MCF 10A (cell line): ENCODE measurements at regions not wholly inside any gene's neighbourhood (a gene's known extent, or its start where the extent isn't known, plus 50 kb on each side); places are given as distances from the start of the nearest gene placed in this dataset.

ENCODE experiments used
- BruUV-seq: library from RNA; stranded (reverse); fragments of 400-500 nt; replicated peaks from 2 replicates; lab custom pipeline; 2021; lab: Mats Ljungman, UMichigan
- CTCF ChIA-PET: fragments of 300-600 bp; sonication (Branson Sonifier 250); formaldehyde crosslinking; extraction: SDS; loops from one replicate; lab custom pipeline; 2021; ENCODE audit warnings: antibody characterized with exemption, inconsistent platforms; lab: Yijun Ruan, JAX
- POLR2A ChIA-PET: fragments of 300-600, 350-650 bp; sonication (Branson Sonifier 250); formaldehyde crosslinking; extraction: SDS; loops from one replicate; lab custom pipeline; 2020; ENCODE audit warnings: antibody characterized with exemption, inconsistent platforms; lab: Yijun Ruan, JAX
- DNase-seq: peaks from one replicate; pipeline ENCODE4 v3.0.0-alpha.2; 2018; ENCODE audit not compliant: unreplicated experiment
- H3K27ac Mint-ChIP-seq: one replicate; pipeline ENCODE4 v1.8.0; 2022; ENCODE audit warnings: mild to moderate bottlenecking, low read depth, mixed read lengths; ENCODE audit not compliant: unreplicated experiment
- H3K27me3 Mint-ChIP-seq: one replicate; pipeline ENCODE4 v1.8.0; 2022; ENCODE audit warnings: mixed read lengths; ENCODE audit not compliant: insufficient read depth, unreplicated experiment
- H3K36me3 Mint-ChIP-seq: one replicate; pipeline ENCODE4 v1.8.0; 2022; ENCODE audit warnings: mild to moderate bottlenecking, moderate library complexity, mixed read lengths; ENCODE audit not compliant: insufficient read depth, unreplicated experiment
- H3K4me1 Mint-ChIP-seq: one replicate; pipeline ENCODE4 v1.8.0; 2022; ENCODE audit warnings: mixed read lengths; ENCODE audit not compliant: insufficient read depth, unreplicated experiment
- H3K4me3 Mint-ChIP-seq: one replicate; pipeline ENCODE4 v1.8.0; 2022; ENCODE audit warnings: mild to moderate bottlenecking, moderate library complexity, mixed read lengths; ENCODE audit not compliant: unreplicated experiment
- H3K9me3 Mint-ChIP-seq: one replicate; pipeline ENCODE4 v1.8.0; 2022; ENCODE audit warnings: mixed read lengths; ENCODE audit not compliant: unreplicated experiment
- CTCF ChIP-seq: fragments of 200-600 bp; IDR thresholded peaks from one replicate; pipeline ENCODE4 v1.8.0; 2022; ENCODE audit warnings: antibody characterized with exemption, mild to moderate bottlenecking; ENCODE audit not compliant: unreplicated experiment
- intact Hi-C: fragments of 100-400 bp; cut with micrococcal nuclease; formaldehyde crosslinking; loops from 2 replicates; pipeline ENCODE4 v1.14.1; 2022

- ChIA-PET CTCF (no interaction called here), POLR2A (no interaction called here)
- DNase-seq = no peak
- H3K9me3 Mint-ChIP-seq = no peaks in the 10 kb centered on the region
- H3K36me3 Mint-ChIP-seq = no peaks in the 10 kb centered on the region
- intact Hi-C loops = no loop called here
- no peak overlapping the region for H3K4me3 Mint-ChIP-seq
- no peaks in the 10 kb centered on the region for H3K4me1 Mint-ChIP-seq
- no TSS peak for BruUV-seq
- peaks cover 88% of the 10 kb centered on the region for H3K27me3 Mint-ChIP-seq
- no peak overlapping the region for H3K27ac Mint-ChIP-seq
- TF ChIP-seq CTCF = no peak
Measured at GRCh38 chr14:56963381-56963780, 153.1 kb upstream of the OTX2 start.

GRCh38 chr14:56962444-56963080 is 152.3 kb upstream of the OTX2 start:
- Mint-ChIP-seq H3K4me3 (no peak overlapping the region), H3K36me3 (no peaks in the 10 kb centered on the region), H3K27me3 (peaks cover 87% of the 10 kb centered on the region), H3K27ac (no peak overlapping the region), H3K9me3 (no peaks in the 10 kb centered on the region), H3K4me1 (no peaks in the 10 kb centered on the region)
- POLR2A ChIA-PET = interaction anchor here (0.7 kb wide), 1 partner anchor 9 kb away, joined by 4 read pairs; no protein-coding TSS in a partner anchor
- CTCF ChIA-PET = no interaction called here
- DNase-seq = no peak
- intact Hi-C loops = no loop called here
- no peak for TF ChIP-seq CTCF
- BruUV-seq = no TSS peak

GRCh38 chr14:56959869-56960268 is 149.6 kb upstream of the OTX2 start:
- no peak overlapping the region for H3K27ac Mint-ChIP-seq
- BruUV-seq = no TSS peak
- H3K36me3 Mint-ChIP-seq = no peaks in the 10 kb centered on the region
- H3K9me3 Mint-ChIP-seq = no peaks in the 10 kb centered on the region
- no peak for TF ChIP-seq CTCF
- no peaks in the 10 kb centered on the region for H3K4me1 Mint-ChIP-seq
- intact Hi-C loops = no loop called here
- H3K4me3 Mint-ChIP-seq = no peak overlapping the region
- peaks cover 82% of the 10 kb centered on the region for H3K27me3 Mint-ChIP-seq
- ChIA-PET POLR2A (no interaction called here), CTCF (no interaction called here)
- DNase-seq = no peak

GRCh38 chr14:56959121-56959520 is 148.8 kb upstream of the OTX2 start:
- Mint-ChIP-seq H3K4me1 (no peaks in the 10 kb centered on the region), H3K36me3 (no peaks in the 10 kb centered on the region), H3K27ac (no peak overlapping the region), H3K4me3 (no peak overlapping the region), H3K27me3 (peaks cover 85% of the 10 kb centered on the region), H3K9me3 (no peaks in the 10 kb centered on the region)
- BruUV-seq = no TSS peak
- CTCF ChIA-PET = no interaction called here
- no peak for DNase-seq
- POLR2A ChIA-PET = interaction anchor here (1.1 kb wide), 1 partner anchor 32 kb away, joined by 3 read pairs; no protein-coding TSS in a partner anchor
- intact Hi-C loops = no loop called here
- no peak for TF ChIP-seq CTCF
